Activated CD4-positive, alpha-beta T cell treated with anti-CD3 and anti-CD28 coated beads, Interleukin-2, amount 50 U/mL, for 16 hours (primary cell): ENCODE measurements at regions not wholly inside any gene's neighbourhood (a gene's known extent, or its start where the extent isn't known, plus 50 kb on each side); places are given as distances from the start of the nearest gene placed in this dataset.
"Not testable (repeated sequence)": the region's sequence is repeated elsewhere in the genome, so short reads cannot be mapped to it uniquely, and the experiment has no call there.

Experiments used
- DNase-seq: peaks from one replicate; pipeline ENCODE4 v3.0.0-alpha.2; 2020

- DNase-seq = no peak
Measured at GRCh38 chr3:67940210-67940952, 286.0 kb upstream of the SUCLG2 start.

DNA sequence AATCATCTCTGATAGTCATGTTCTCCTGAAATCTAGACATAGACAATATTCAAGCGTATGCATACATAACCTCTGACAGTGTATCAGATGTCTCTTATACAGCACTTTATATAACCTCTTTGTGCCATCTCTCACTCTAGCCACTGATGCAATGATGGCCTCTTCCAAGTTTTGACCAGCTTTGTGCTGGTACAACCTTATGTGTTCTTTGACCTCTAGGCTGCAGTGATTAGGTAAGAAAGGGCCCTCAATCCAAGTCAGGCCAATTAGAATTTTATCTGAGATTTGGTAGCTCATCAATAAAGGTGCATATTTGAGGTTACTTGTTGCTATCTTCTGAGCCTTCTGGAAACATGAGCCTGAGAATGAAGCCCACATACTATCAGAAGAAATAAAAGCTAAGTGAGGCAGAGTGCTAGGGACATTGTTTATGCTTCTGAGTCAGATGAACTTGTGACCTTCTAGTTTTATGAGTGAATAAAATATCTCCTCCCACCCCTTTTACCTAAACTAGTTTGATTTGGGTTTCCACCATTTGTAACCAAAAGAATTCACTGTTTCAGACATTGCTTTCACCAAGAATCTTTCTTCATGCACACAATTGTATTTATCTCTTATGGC lies 283.2 kb upstream of the SUCLG2 start:
- no peak for DNase-seq

GRCh38 chr3:67930394-67930793 lies 276.0 kb upstream of the SUCLG2 start:
- not testable (repeated sequence) for DNase-seq

DNA sequence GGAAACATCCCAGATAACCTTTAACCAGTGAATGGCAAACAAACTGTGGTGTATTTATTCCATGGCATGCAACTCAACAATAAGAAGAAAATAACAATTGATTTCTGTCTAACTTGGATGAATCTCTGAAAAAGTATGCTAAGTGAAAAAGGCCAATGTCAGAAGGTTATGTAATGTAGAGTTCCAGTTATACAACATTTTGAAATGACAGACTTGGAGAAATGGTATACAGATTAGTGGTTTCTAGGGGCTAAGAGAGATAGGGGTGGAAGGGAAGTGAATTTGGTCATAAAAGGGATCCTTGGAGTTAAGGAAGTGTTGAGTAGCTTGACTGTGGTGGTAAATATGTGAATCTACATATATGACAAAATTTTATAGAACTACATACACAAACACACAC lies 269.4 kb upstream of the SUCLG2 start:
- DNase-seq = no peak

DNA sequence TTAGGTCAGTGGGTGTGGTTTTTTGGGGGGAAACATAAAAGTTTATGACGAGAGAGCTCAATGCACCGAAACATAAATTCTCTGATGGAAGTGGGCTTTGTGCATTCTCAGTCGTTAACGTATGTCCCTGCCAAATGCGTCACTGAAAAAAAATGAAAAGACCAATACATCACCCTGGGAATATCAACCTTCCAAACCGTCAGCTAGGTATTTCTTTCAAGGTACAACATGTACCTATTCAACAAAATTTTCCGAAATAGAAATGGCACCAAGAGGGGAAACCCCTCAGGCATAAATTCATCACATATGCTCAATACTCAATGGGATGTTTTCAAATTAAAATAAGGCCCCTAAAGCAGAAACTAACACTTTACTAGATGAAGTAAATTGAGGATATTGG lies 266.6 kb upstream of the SUCLG2 start:
- DNase-seq = no peak

DNA sequence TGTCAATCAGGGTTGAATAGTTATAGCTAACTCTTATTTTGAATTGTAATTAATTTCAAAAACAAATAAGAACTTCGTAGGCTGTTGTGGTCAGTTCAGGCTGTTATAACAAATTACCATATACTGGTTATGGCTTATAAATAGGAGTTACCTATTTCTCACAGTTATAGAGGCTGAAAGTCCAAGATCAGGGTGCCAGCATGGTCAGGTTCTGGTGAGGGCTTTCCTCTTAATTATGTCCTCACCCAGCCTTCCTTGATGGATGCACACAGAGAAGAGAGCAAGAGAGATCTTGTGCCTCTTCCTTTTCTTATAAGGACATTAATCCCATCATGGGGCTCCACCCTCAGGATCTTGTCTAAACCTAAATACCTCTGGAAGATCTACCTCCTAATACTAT lies 265.9 kb upstream of the SUCLG2 start:
- no peak for DNase-seq

GRCh38 chr3:67916353-67916752 lies 261.9 kb upstream of the SUCLG2 start:
- DNase-seq = no peak

GRCh38 chr3:67907735-67908134 lies 253.3 kb upstream of the SUCLG2 start:
- no peak for DNase-seq

DNA sequence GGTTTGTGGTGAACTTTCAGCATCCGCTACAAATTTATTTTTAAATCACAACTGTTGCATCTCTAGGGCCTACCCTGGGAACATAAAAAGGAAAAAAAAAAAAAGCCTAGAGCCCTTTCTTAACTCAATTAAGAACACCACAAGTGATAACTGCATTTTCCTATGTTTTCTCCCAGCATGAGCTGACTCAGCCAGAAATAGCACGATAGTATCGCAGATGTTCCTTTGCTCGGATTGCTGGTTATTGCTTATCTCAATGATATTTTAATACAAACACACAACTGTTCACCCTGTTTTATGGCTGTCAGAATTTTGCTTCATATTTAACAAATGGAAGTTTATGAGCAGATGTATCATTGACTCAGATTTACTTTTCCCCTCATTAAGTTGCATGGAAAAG lies 251.8 kb upstream of the SUCLG2 start:
- no peak for DNase-seq

DNA sequence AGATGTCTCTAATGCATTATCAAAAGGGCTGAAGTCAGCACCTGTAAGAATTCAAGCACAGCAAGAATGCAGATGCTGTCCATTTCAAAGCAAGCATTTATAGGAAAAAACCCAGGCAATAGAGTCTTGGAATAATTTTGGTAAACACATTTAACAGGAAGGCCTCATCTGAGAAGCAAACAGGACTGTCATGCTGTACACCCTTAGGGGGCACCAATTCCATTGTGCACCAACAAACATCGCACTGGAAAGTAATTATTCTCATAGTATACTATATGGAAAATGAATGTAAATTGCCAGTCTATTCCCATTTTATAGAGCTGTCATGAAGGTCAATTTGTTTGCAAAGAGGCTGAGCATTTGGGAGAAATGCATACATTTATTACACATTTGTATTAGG lies 247.3 kb upstream of the SUCLG2 start:
- no peak for DNase-seq

DNA sequence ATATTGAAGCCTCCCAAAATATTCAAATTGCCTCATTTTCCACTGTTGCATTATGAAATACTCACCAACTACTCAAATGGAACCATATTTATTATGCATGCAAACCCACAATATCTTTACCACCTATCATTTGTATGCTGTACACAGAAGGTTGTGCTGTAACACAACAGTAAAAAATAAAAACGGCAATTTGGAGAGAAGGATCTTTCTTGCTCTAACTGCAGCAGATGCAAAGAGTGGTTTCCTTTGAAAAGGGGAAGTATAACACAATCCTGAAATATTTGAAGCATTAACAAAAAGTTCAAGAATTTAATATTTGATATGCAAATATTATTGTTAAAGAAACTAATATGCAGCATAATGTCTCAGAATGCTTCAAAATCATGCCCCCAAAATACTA lies 244.5 kb upstream of the SUCLG2 start:
- no peak for DNase-seq

GRCh38 chr3:67897351-67898336 lies 243.2 kb upstream of the SUCLG2 start:
- DNase-seq = no peak

DNA sequence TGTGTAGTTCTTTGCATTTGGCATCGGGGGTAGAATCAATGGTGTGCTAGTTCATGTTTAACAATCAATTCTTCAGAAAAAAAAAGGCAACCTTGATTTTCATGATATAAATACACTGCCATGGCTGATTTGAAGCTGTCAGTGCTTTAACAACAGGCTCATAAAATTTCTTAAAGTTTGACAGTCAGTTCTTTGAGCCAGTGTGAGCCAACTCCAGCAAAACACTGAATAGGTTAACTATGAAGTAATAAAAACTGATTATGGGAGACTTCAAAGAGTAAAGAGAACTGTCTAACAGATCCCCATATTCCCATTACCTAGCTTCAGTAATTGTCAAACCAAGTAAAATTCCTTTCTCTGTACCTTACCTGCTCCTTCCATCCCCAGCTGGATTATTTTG lies 241.7 kb upstream of the SUCLG2 start:
- DNase-seq = no peak

DNA sequence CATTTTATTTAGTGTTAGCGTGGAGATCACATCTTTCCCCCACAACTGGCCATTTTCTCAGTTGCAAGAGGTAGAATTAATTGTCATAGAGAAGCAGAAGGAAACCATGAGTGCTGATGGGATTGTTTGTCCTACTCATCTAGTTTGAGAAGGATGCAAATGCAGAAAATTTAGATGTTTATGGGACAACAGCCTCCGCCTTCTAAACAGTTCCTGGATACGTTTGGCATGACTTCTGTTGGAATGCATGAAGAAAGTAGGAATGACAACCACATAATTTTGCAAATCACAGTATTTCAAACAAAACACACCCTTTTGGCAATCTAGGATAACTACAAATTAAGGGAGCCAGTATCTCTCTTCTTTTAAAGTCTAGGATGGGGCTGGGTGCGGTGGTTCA lies 240.1 kb upstream of the SUCLG2 start:
- no peak for DNase-seq

GRCh38 chr3:67884345-67884744 lies 229.9 kb upstream of the SUCLG2 start:
- no peak for DNase-seq

DNA sequence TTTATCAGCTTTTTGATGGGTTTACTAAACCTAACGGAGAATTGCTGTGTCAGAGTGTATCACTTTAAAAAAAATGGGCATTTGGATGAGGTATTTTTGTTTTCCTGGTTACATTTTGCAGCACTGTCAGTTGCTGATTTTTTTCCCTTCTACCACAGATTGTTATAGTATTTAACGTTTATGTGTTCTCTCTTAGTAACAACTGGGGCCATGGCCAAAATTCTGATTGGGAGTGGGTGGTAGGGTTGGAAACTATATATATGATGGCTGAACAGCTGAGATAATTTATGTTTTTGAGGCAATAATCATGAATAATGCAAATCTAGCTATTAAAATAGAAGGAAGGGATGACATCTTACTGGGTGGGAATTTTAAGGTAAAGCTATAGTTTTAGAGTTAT lies 229.4 kb upstream of the SUCLG2 start:
- DNase-seq = no peak

DNA sequence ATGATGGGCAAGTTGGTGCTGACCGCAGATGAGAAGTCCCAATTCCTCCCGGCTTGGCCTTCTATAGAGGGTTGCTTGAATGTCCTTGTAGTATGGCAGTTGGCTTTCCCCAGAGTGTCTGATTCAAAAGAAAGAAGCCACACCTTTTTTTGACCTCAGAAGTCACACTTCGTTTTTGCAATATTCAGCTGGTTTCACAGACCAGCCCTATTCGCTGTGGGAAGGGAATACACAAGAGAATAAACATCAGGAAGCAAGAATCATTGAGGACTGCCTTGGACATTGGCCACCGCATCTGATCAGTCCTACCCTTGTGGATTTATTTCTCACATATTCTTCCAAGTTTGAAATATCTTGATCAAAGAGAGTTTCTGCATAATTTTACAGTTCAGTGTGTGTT lies 228.6 kb upstream of the SUCLG2 start:
- no peak for DNase-seq

GRCh38 chr3:67876261-67876660 lies 221.8 kb upstream of the SUCLG2 start:
- no peak for DNase-seq

- no peak for DNase-seq
Measured at GRCh38 chr3:67875858-67876257, 221.4 kb upstream of the SUCLG2 start.

DNA sequence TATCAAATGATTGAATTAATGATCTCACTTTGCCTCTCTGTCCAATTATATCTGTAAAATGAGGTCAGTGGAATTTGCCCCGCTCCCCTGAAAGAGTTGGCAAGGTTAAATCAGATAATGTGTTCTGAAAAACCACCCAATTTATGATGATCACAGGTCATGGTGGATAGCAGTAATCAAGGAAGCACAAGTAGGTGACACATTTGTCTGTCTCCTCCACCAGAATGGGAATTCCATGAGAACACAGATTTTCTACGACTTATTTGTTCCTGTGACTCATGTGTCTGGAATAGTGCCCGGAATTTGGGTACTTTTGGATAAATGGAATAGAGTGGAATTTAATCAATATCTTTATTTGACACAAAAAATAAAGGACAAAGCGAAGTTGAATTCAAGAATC lies 220.9 kb upstream of the SUCLG2 start:
- no peak for DNase-seq

DNA sequence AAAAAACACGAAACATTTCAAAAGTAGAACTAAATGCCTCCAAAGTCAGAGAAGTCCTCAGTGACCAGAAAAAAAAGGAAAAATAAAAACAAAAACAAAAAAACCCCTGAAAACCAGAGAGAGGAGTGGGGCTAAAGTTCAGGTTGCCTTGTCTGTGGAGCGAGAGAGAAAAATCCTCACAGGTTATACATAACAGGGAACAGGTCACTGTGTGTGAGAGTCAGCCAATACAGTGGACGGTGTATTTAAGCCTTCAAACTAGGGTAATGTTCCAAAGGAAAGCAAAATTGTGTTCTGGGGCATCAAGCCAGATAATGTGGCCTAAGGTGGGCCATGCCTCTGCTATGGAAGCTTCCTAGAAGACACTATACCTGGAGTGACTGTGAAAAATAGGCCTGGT lies 216.1 kb upstream of the SUCLG2 start:
- DNase-seq = no peak

DNA sequence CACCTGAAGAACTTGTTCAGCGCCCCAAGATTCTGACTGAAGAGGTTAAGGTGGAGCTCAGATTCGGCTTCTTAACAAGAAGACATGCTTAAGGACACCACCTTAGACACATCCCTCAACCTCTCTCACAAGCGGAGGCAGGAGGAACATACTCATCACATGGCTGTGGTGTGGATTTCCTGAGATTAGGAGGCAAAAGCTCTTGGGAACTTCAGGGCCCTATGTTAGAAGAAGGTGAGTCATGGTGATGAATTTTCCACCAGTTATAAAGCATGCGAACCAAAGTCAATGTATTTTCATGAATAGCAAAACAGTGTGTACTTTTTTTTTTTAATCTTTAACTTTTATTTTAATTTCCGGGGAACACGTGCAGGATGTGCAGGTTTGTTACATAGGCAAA lies 212.2 kb upstream of the SUCLG2 start:
- no peak for DNase-seq

DNA sequence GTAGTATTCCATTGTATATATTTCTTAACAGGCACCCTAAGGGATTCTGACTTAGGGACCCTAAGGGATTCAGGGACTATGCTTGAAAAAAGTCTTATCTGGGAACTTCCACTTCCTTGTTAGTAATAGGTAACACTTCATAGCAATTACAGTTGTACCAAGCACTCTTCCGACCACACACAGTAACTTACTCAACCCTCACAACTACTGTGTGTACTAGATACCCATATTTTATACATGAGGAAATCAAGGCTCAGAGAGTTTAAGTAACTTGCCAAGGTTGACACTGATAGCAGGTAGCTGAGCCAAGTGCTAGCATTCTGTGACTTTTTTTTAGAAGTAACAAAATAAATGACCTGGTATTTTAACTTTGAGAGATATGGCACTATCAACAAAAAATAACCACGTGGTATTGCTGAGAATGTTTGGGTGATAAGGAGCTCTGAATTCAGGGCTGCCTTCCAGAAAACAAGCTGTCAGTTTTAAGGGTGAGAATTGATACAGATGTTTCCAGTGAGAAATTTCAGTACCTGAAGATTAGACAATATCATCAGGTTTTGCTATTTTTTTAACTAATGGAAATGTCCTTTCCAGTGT lies 210.3 kb upstream of the SUCLG2 start:
- no peak for DNase-seq
